ENCODE measurements at regions not wholly inside any gene's neighbourhood (a gene's known extent, or its start where the extent isn't known, plus 50 kb on each side); places are given as distances from the start of the nearest gene placed in this dataset.

- Mint-ChIP-seq H3K27ac (no peak overlapping the region), H3K4me1 (ENCODE audit: low read depth) (no peaks in the 10 kb centered on the region), H3K4me3 (no peak overlapping the region), H3K9me3 (peaks cover 33% of the 10 kb centered on the region), H3K27me3 (no peaks in the 10 kb centered on the region), H3K36me3 (ENCODE audit: low read depth) (no peaks in the 10 kb centered on the region)
- intact Hi-C loops (cut with micrococcal nuclease) = no loop called here
These were observed 793.2 kb downstream of the PLA2G4A start for GRCh38 chr1:187621951-187622350.

GRCh38 chr1:187622545-187622944, 793.8 kb downstream of the PLA2G4A start:
- Mint-ChIP-seq H3K4me3 (no peak overlapping the region), H3K9me3 (peaks cover 29% of the 10 kb centered on the region), H3K4me1 (ENCODE audit: low read depth) (no peaks in the 10 kb centered on the region), H3K36me3 (ENCODE audit: low read depth) (no peaks in the 10 kb centered on the region), H3K27ac (no peak overlapping the region), H3K27me3 (no peaks in the 10 kb centered on the region)
- intact Hi-C loops (cut with micrococcal nuclease) = no loop called here

DNA sequence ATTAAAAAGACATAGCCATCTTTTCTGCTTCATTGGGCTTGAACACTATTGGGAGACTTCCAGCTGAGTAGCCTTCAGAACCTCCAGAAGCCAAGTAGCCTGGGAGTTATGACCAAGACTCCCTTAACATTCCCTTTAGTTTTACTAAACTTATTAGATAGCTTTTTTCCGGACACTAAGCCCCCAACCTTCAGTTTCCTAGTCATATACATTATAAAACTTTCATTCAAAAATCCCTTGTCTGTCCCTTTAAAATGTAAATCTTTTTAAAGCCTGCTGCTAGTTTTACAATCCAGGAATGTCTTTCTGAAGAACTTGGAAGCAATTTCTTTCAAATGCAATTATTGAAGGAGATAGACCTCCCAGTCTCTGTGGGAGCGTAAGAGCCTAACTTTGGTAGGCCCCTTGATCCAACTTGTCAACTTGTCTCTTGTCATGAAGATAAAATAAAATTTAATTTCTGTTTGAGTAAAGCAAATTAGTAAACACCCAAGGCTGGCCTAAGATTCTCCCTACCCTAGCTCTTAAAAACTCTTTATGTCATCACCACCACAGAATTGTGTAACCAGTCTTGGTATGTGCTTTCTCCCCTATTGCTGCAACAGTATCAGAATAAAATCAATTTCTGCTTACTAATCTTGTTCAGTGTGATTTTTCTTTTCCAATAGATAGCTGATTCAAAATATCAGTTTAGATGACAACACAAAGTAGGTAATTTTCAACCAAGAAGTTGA, 796.2 kb downstream of the PLA2G4A start:
- intact Hi-C loops (cut with micrococcal nuclease) = no loop called here
- peaks cover 19% of the 10 kb centered on the region for H3K9me3 Mint-ChIP-seq
- no peaks in the 10 kb centered on the region for H3K36me3 Mint-ChIP-seq (ENCODE audit: low read depth)
- H3K27me3 Mint-ChIP-seq = no peaks in the 10 kb centered on the region
- no peak overlapping the region for H3K27ac Mint-ChIP-seq
- no peaks in the 10 kb centered on the region for H3K4me1 Mint-ChIP-seq (ENCODE audit: low read depth)
- no peak overlapping the region for H3K4me3 Mint-ChIP-seq

- H3K4me3 Mint-ChIP-seq = no peak overlapping the region
- H3K27ac Mint-ChIP-seq = no peak overlapping the region
- H3K9me3 Mint-ChIP-seq = peaks cover 30% of the 10 kb centered on the region
- intact Hi-C loops (cut with micrococcal nuclease) = no loop called here
- H3K4me1 Mint-ChIP-seq (ENCODE audit: low read depth) = no peaks in the 10 kb centered on the region
- no peaks in the 10 kb centered on the region for H3K36me3 Mint-ChIP-seq (ENCODE audit: low read depth)
- H3K27me3 Mint-ChIP-seq = no peaks in the 10 kb centered on the region
These were observed 797.3 kb downstream of the PLA2G4A start for GRCh38 chr1:187626056-187626455.

DNA sequence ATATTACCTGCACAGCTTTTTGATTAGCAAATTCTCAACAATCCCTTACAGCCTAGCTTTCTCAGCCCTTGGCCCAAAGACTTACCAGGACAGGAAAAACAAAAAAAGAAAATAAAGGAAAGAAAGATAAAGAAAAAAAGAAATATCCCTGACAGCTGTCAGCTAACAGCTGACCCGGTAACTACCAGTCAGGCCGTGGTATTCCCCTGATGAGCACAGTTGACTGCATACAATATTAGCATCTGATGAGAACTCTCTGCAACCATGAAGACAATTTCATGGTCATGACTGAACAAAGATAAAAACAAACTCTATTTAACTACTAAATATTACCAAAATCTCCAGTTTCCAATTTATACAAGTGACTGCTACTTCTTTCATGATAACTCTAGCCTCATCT, 798.8 kb downstream of the PLA2G4A start:
- Mint-ChIP-seq H3K36me3 (ENCODE audit: low read depth) (no peaks in the 10 kb centered on the region), H3K4me3 (no peak overlapping the region), H3K9me3 (peaks cover 43% of the 10 kb centered on the region), H3K4me1 (ENCODE audit: low read depth) (no peaks in the 10 kb centered on the region), H3K27ac (no peak overlapping the region), H3K27me3 (no peaks in the 10 kb centered on the region)
- intact Hi-C loops (cut with micrococcal nuclease) = no loop called here

DNA sequence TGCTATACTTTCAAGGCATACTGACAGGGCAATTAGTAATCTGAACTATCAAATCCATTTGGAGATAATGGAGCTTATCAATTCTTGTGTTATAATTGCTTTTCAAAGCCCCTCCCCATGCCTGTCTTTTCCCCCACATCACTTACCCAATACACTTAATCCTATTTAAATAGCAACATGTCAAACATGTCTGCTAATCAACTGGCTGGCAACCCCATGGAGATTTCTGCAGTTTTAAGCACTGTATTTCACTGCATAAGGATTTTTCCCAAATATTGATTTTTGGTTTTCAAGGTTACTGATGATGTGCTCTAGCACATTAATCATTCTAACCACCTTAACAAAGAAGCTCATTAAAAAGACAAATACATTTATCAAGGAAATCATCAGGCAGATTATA, 800.3 kb downstream of the PLA2G4A start:
- Mint-ChIP-seq H3K27me3 (no peaks in the 10 kb centered on the region), H3K36me3 (ENCODE audit: low read depth) (no peaks in the 10 kb centered on the region), H3K4me3 (no peak overlapping the region), H3K9me3 (peaks cover 43% of the 10 kb centered on the region), H3K27ac (no peak overlapping the region), H3K4me1 (ENCODE audit: low read depth) (no peaks in the 10 kb centered on the region)
- intact Hi-C loops (cut with micrococcal nuclease) = no loop called here

DNA sequence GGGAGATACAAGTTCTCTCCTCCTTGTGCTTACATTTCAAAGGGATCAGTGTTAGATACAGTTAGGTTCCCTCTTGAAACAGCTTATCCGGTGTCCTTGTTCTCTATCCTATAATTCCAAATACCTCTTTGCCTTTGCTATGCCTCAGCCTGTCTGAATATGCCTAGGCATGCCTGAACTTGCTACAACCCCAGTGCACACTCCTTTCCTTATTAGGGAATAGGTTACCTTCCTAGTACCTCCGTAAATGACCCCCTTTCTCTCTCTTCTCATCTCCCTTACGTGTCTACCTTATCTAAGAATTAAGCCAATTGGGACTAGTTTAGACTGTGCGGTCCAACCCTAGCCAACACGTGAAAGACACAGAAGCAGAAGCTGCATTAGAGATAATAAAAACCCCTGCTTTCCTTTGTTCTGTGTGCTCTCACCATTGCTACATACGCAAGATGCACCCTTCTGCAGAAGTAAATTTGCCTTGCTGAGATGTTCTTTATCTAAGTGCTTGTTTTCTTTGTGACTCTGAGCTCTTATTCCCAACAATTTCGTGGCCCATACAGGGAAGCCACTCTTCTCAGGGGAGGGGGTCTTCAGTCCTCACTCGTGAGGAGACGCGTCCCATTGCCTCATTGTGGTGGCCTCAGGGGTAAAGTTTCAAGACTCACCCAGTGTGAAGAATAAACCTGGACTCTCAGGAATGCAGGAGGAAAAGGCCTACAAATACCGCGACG, 802.1 kb downstream of the PLA2G4A start:
- Mint-ChIP-seq H3K9me3 (peaks cover 51% of the 10 kb centered on the region), H3K4me3 (no peak overlapping the region), H3K27me3 (no peaks in the 10 kb centered on the region), H3K36me3 (ENCODE audit: low read depth) (no peaks in the 10 kb centered on the region), H3K27ac (no peak overlapping the region), H3K4me1 (ENCODE audit: low read depth) (peaks cover 6% of the 10 kb centered on the region)
- intact Hi-C loops (cut with micrococcal nuclease) = no loop called here

DNA sequence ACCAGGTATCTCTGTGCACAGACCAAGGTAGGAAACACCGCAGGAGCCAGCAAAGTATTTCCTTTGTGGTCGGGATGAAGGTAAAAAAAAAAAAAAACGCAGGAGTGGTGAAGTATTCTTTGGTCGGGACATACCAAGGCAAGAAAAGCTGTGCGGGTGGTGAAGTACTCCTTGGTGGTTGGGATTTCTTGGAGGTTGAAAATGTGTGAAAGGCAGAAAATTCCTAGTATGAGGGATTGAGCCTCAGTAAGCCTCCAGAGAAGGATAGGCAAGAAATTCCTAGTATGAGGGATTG, 802.6 kb downstream of the PLA2G4A start:
- H3K4me3 Mint-ChIP-seq = no peak overlapping the region
- intact Hi-C loops (cut with micrococcal nuclease) = no loop called here
- H3K9me3 Mint-ChIP-seq = peaks cover 47% of the 10 kb centered on the region
- H3K27me3 Mint-ChIP-seq = no peaks in the 10 kb centered on the region
- no peak overlapping the region for H3K27ac Mint-ChIP-seq
- H3K4me1 Mint-ChIP-seq (ENCODE audit: low read depth) = peaks cover 6% of the 10 kb centered on the region
- no peaks in the 10 kb centered on the region for H3K36me3 Mint-ChIP-seq (ENCODE audit: low read depth)

DNA sequence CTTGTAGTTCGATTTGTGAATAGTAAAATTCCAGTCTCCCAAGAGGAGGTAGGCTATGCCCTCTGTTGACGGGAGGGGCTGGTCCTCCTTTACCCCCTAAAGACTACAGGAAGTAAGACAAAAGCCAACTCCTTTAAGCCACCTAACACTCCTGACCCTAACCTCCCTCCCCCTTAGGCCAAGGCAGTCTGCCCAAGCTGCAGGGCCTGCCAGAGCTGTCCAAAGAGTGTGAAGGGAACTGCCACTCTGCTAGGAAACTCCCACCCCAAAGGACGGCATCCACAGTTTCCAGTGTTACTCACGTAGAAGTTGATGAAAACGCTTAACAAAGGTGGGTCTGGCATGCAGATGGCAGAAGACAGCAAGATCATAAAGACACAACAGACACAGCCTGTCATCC, 803.2 kb downstream of the PLA2G4A start:
- H3K9me3 Mint-ChIP-seq = peaks cover 53% of the 10 kb centered on the region
- H3K4me3 Mint-ChIP-seq = no peak overlapping the region
- H3K36me3 Mint-ChIP-seq (ENCODE audit: low read depth) = no peaks in the 10 kb centered on the region
- H3K27me3 Mint-ChIP-seq = no peaks in the 10 kb centered on the region
- H3K4me1 Mint-ChIP-seq (ENCODE audit: low read depth) = peaks cover 6% of the 10 kb centered on the region
- intact Hi-C loops (cut with micrococcal nuclease) = no loop called here
- no peak overlapping the region for H3K27ac Mint-ChIP-seq

GRCh38 chr1:187634940-187635339, 806.2 kb downstream of the PLA2G4A start:
- intact Hi-C loops (cut with micrococcal nuclease) = no loop called here
- Mint-ChIP-seq H3K9me3 (peaks cover 59% of the 10 kb centered on the region), H3K27me3 (no peaks in the 10 kb centered on the region), H3K27ac (no peak overlapping the region), H3K4me3 (no peak overlapping the region), H3K4me1 (ENCODE audit: low read depth) (peaks cover 6% of the 10 kb centered on the region), H3K36me3 (ENCODE audit: low read depth) (no peaks in the 10 kb centered on the region)

GRCh38 chr1:187638733-187639434, 810.1 kb downstream of the PLA2G4A start:
- H3K27ac Mint-ChIP-seq = no peak overlapping the region
- H3K36me3 Mint-ChIP-seq (ENCODE audit: low read depth) = no peaks in the 10 kb centered on the region
- peaks cover 6% of the 10 kb centered on the region for H3K4me1 Mint-ChIP-seq (ENCODE audit: low read depth)
- H3K27me3 Mint-ChIP-seq = no peaks in the 10 kb centered on the region
- H3K4me3 Mint-ChIP-seq = no peak overlapping the region
- peaks cover 56% of the 10 kb centered on the region for H3K9me3 Mint-ChIP-seq
- intact Hi-C loops (cut with micrococcal nuclease) = no loop called here

DNA sequence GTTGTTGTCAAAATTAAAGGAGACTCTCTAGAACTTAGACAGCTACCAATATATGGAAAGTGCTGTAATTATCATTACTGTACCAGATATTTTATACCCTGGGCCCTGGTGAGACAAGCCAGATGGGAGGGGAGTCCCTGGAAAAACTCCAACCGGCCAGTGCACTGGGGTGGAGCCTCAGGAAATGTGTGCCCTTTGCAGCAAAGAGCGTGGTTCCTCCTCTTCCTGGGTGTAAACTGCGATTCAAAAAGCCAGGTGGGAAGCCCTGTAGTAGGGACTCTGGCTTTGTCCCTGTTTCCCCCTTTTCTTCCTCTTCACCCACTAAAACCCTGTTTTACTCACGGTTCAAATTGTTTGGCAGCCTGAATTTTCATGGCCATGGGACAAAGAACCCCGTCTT, 812.3 kb downstream of the PLA2G4A start:
- H3K27me3 Mint-ChIP-seq = no peaks in the 10 kb centered on the region
- H3K9me3 Mint-ChIP-seq = peaks cover 44% of the 10 kb centered on the region
- intact Hi-C loops (cut with micrococcal nuclease) = no loop called here
- H3K4me3 Mint-ChIP-seq = no peak overlapping the region
- H3K27ac Mint-ChIP-seq = no peak overlapping the region
- H3K4me1 Mint-ChIP-seq (ENCODE audit: low read depth) = no peaks in the 10 kb centered on the region
- H3K36me3 Mint-ChIP-seq (ENCODE audit: low read depth) = no peaks in the 10 kb centered on the region

- no peaks in the 10 kb centered on the region for H3K36me3 Mint-ChIP-seq (ENCODE audit: low read depth)
- H3K4me3 Mint-ChIP-seq = no peak overlapping the region
- no peak overlapping the region for H3K27ac Mint-ChIP-seq
- no peaks in the 10 kb centered on the region for H3K27me3 Mint-ChIP-seq
- no peaks in the 10 kb centered on the region for H3K4me1 Mint-ChIP-seq (ENCODE audit: low read depth)
- peaks cover 43% of the 10 kb centered on the region for H3K9me3 Mint-ChIP-seq
- intact Hi-C loops (cut with micrococcal nuclease) = no loop called here
These were observed 812.7 kb downstream of the PLA2G4A start for GRCh38 chr1:187641463-187641862.

- H3K9me3 Mint-ChIP-seq = peaks cover 43% of the 10 kb centered on the region
- H3K27me3 Mint-ChIP-seq = no peaks in the 10 kb centered on the region
- H3K27ac Mint-ChIP-seq = no peak overlapping the region
- intact Hi-C loops (cut with micrococcal nuclease) = no loop called here
- no peaks in the 10 kb centered on the region for H3K36me3 Mint-ChIP-seq (ENCODE audit: low read depth)
- H3K4me1 Mint-ChIP-seq (ENCODE audit: low read depth) = no peaks in the 10 kb centered on the region
- H3K4me3 Mint-ChIP-seq = no peak overlapping the region
These were observed 813.2 kb downstream of the PLA2G4A start for GRCh38 chr1:187641907-187642306.

All from dendritic cell treated with granulocyte-macrophage colony-stimulating factor and Interleukin-4, amounts not matched to agents 40 ng/mL and 50 ng/mL, for 4 days (primary cell).